NCI-H1436 treated with DMSO at 0.1 percent for 48 hours (cell line): ENCODE measurements at regions not wholly inside any gene's neighbourhood (a gene's known extent, or its start where the extent isn't known, plus 50 kb on each side); places are given as distances from the start of the nearest gene placed in this dataset.
A peak's percentile ranks its signal among the peaks of the same experiment; 100 is the strongest.

Source experiments
- DNase-seq: peaks from one replicate; lab custom pipeline; 2025; lab: John Stamatoyannopoulos, UW

GRCh38 chr12:58481811-58482210, 438.5 kb downstream of the LRIG3 start:
- no peak for DNase-seq

GRCh38 chr12:58487255-58487654, 433.0 kb downstream of the LRIG3 start:
- no peak for DNase-seq

GRCh38 chr12:58487678-58488161, 432.6 kb downstream of the LRIG3 start:
- no peak for DNase-seq

- no peak for DNase-seq
Observed at GRCh38 chr12:58489394-58489793, 430.9 kb downstream of the LRIG3 start.

- no peak for DNase-seq
Observed at GRCh38 chr12:58491306-58491705, 429.0 kb downstream of the LRIG3 start.

GRCh38 chr12:58496411-58497190, 423.7 kb downstream of the LRIG3 start:
- no peak for DNase-seq

- DNase-seq: no peak
Observed at GRCh38 chr12:58500399-58500798, 419.9 kb downstream of the LRIG3 start.

- DNase-seq: peak; percentile 71
Observed at GRCh38 chr12:58502226-58502625, 418.1 kb downstream of the LRIG3 start.

- DNase-seq: no peak
Observed at GRCh38 chr12:58502841-58503240, 417.5 kb downstream of the LRIG3 start.

GRCh38 chr12:58503731-58504130, 416.6 kb downstream of the LRIG3 start:
- no peak for DNase-seq

GRCh38 chr12:58504143-58504938, 416.0 kb downstream of the LRIG3 start:
- DNase-seq: peak; percentile 84

GRCh38 chr12:58509116-58509885, 411.0 kb downstream of the LRIG3 start:
- no peak for DNase-seq

- DNase-seq: no peak
Observed at GRCh38 chr12:58513301-58513834, 406.9 kb downstream of the LRIG3 start.

GRCh38 chr12:58513852-58514251, 406.5 kb downstream of the LRIG3 start:
- DNase-seq: no peak

GRCh38 chr12:58519839-58520238, 400.5 kb downstream of the LRIG3 start:
- no peak for DNase-seq

GRCh38 chr12:58521152-58521551, 399.2 kb downstream of the LRIG3 start:
- DNase-seq: no peak

- no peak for DNase-seq
Observed at GRCh38 chr12:58521796-58522195, 398.5 kb downstream of the LRIG3 start.

- DNase-seq: no peak
Observed at GRCh38 chr12:58523360-58523759, 396.9 kb downstream of the LRIG3 start.

GRCh38 chr12:58528271-58528670, 392.0 kb downstream of the LRIG3 start:
- no peak for DNase-seq

- no peak for DNase-seq
Observed at GRCh38 chr12:58529114-58529665, 391.1 kb downstream of the LRIG3 start.

GRCh38 chr12:58529897-58530741, 390.2 kb downstream of the LRIG3 start:
- DNase-seq: no peak
